ACC112 (cell line): ENCODE measurements at regions not wholly inside any gene's neighbourhood (a gene's known extent, or its start where the extent isn't known, plus 50 kb on each side); places are given as distances from the start of the nearest gene placed in this dataset.

Source experiments
- H2AFZ ChIP-seq: fragments of 200-600 bp; sonication (generic); one replicate; pipeline ENCODE4 v1.6.0; 2017; ENCODE audit warnings: antibody characterized with exemption, low read length; ENCODE audit not compliant: unreplicated experiment
- H3K27ac ChIP-seq: fragments of 200-600 bp; sonication (generic); 2 replicates; pipeline ENCODE4 v1.5.1; 2014; ENCODE audit warnings: low read depth, mild to moderate bottlenecking, antibody characterized with exemption, low read length, moderate library complexity
- H3K27me3 ChIP-seq: fragments of 200-600 bp; sonication (generic); 2 replicates; pipeline ENCODE4 v1.6.1; 2014; ENCODE audit warnings: mild to moderate bottlenecking, antibody characterized with exemption, low read length, moderate library complexity, mixed read lengths; ENCODE audit not compliant: insufficient read depth
- H3K36me3 ChIP-seq: fragments of 200-600 bp; sonication (generic); 2 replicates; pipeline ENCODE4 v1.6.1; 2016; ENCODE audit warnings: mild to moderate bottlenecking, antibody characterized with exemption, low read length, moderate library complexity, mixed read lengths; ENCODE audit not compliant: insufficient read depth
- H3K4me1 ChIP-seq: fragments of 200-600 bp; sonication (generic); one replicate; pipeline ENCODE4 v1.6.1; 2016; ENCODE audit warnings: low read length, mixed read lengths; ENCODE audit not compliant: insufficient read depth, unreplicated experiment, control insufficient read depth
- H3K4me3 ChIP-seq: fragments of 200-600 bp; sonication (generic); 2 replicates; pipeline ENCODE4 v1.5.1; 2014; ENCODE audit warnings: mild to moderate bottlenecking, low read depth, low read length
- H3K79me2 ChIP-seq: fragments of 200-600 bp; sonication (generic); one replicate; pipeline ENCODE4 v1.6.0; 2016; ENCODE audit warnings: low read length; ENCODE audit not compliant: control insufficient read depth, unreplicated experiment, insufficient read depth

GRCh38 chr4:20544645-20545044 lies 155.6 kb upstream of the PACRGL start:
- no peaks in the 10 kb centered on the region for H3K4me1 ChIP-seq
- H3K36me3 ChIP-seq, result no peaks in the 10 kb centered on the region
- H3K27me3 ChIP-seq, result no peaks in the 10 kb centered on the region
- no peak overlapping the region for H2AFZ ChIP-seq
- no peaks in the 10 kb centered on the region for H3K79me2 ChIP-seq
- H3K4me3 ChIP-seq, result no peak overlapping the region
- H3K27ac ChIP-seq, result no peak overlapping the region

- no peaks in the 10 kb centered on the region for H3K27me3 ChIP-seq
- no peaks in the 10 kb centered on the region for H3K4me1 ChIP-seq
- no peak overlapping the region for H3K27ac ChIP-seq
- H2AFZ ChIP-seq, result no peak overlapping the region
- H3K36me3 ChIP-seq, result no peaks in the 10 kb centered on the region
- H3K79me2 ChIP-seq, result no peaks in the 10 kb centered on the region
- no peak overlapping the region for H3K4me3 ChIP-seq
These were observed 148.3 kb upstream of the PACRGL start for GRCh38 chr4:20552004-20552403.

GRCh38 chr4:20554134-20554533 lies 146.1 kb upstream of the PACRGL start:
- no peaks in the 10 kb centered on the region for H3K79me2 ChIP-seq
- peaks cover 3% of the 10 kb centered on the region; the same call in 1 of the 2 replicates for H3K36me3 ChIP-seq
- H3K27ac ChIP-seq, result no peak overlapping the region
- H3K4me1 ChIP-seq, result no peaks in the 10 kb centered on the region
- no peak overlapping the region for H3K4me3 ChIP-seq
- H3K27me3 ChIP-seq, result no peaks in the 10 kb centered on the region
- no peak overlapping the region for H2AFZ ChIP-seq

GRCh38 chr4:20565075-20565721 lies 135.1 kb upstream of the PACRGL start:
- no peaks in the 10 kb centered on the region for H3K27me3 ChIP-seq
- no peaks in the 10 kb centered on the region for H3K4me1 ChIP-seq
- H3K4me3 ChIP-seq, result no peak overlapping the region
- H3K36me3 ChIP-seq, result 0 out of 2 replicates have a peak, but pooled peaks cover 8% of the 10 kb centered on the region
- H3K27ac ChIP-seq, result no peak overlapping the region
- no peak overlapping the region for H2AFZ ChIP-seq
- H3K79me2 ChIP-seq, result no peaks in the 10 kb centered on the region

- Histone ChIP-seq H3K79me2 (no peaks in the 10 kb centered on the region), H2AFZ (no peak overlapping the region), H3K36me3 (0 out of 2 replicates have a peak, but pooled peaks cover 8% of the 10 kb centered on the region), H3K4me1 (no peaks in the 10 kb centered on the region), H3K27me3 (no peaks in the 10 kb centered on the region), H3K27ac (no peak overlapping the region), H3K4me3 (no peak overlapping the region)
These were observed 129.1 kb upstream of the PACRGL start for GRCh38 chr4:20570981-20571715.

- no peaks in the 10 kb centered on the region for H3K4me1 ChIP-seq
- no peaks in the 10 kb centered on the region for H3K27me3 ChIP-seq
- H3K79me2 ChIP-seq, result no peaks in the 10 kb centered on the region
- H3K36me3 ChIP-seq, result 0 out of 2 replicates have a peak, but pooled peaks cover 8% of the 10 kb centered on the region
- H2AFZ ChIP-seq, result no peak overlapping the region
- no peak overlapping the region for H3K4me3 ChIP-seq
- H3K27ac ChIP-seq, result no peak overlapping the region
These were observed 127.3 kb upstream of the PACRGL start for GRCh38 chr4:20572976-20573375.

GRCh38 chr4:20574986-20575385 lies 125.3 kb upstream of the PACRGL start:
- Histone ChIP-seq H3K79me2 (no peaks in the 10 kb centered on the region), H3K27ac (no peak overlapping the region), H3K27me3 (no peaks in the 10 kb centered on the region), H3K4me3 (no peak overlapping the region), H3K4me1 (no peaks in the 10 kb centered on the region), H2AFZ (no peak overlapping the region), H3K36me3 (no peaks in the 10 kb centered on the region)

GRCh38 chr4:20575486-20575885 lies 124.8 kb upstream of the PACRGL start:
- Histone ChIP-seq H3K27ac (no peak overlapping the region), H3K4me1 (no peaks in the 10 kb centered on the region), H3K27me3 (no peaks in the 10 kb centered on the region), H3K36me3 (no peaks in the 10 kb centered on the region), H3K79me2 (no peaks in the 10 kb centered on the region), H2AFZ (no peak overlapping the region), H3K4me3 (no peak overlapping the region)

GRCh38 chr4:20576861-20577260 lies 123.4 kb upstream of the PACRGL start:
- H2AFZ ChIP-seq, result no peak overlapping the region
- no peaks in the 10 kb centered on the region for H3K4me1 ChIP-seq
- no peaks in the 10 kb centered on the region for H3K27me3 ChIP-seq
- H3K36me3 ChIP-seq, result no peaks in the 10 kb centered on the region
- no peak overlapping the region for H3K27ac ChIP-seq
- no peaks in the 10 kb centered on the region for H3K79me2 ChIP-seq
- H3K4me3 ChIP-seq, result no peak overlapping the region

- no peak overlapping the region for H3K4me3 ChIP-seq
- H3K27me3 ChIP-seq, result no peaks in the 10 kb centered on the region
- no peaks in the 10 kb centered on the region for H3K36me3 ChIP-seq
- H2AFZ ChIP-seq, result no peak overlapping the region
- H3K27ac ChIP-seq, result no peak overlapping the region
- H3K4me1 ChIP-seq, result no peaks in the 10 kb centered on the region
- no peaks in the 10 kb centered on the region for H3K79me2 ChIP-seq
These were observed 122.6 kb upstream of the PACRGL start for GRCh38 chr4:20577702-20578101.

- no peaks in the 10 kb centered on the region for H3K36me3 ChIP-seq
- no peaks in the 10 kb centered on the region for H3K79me2 ChIP-seq
- no peak overlapping the region for H2AFZ ChIP-seq
- H3K27ac ChIP-seq, result no peak overlapping the region
- H3K4me1 ChIP-seq, result no peaks in the 10 kb centered on the region
- H3K27me3 ChIP-seq, result no peaks in the 10 kb centered on the region
- H3K4me3 ChIP-seq, result no peak overlapping the region
These were observed 119.4 kb upstream of the PACRGL start for GRCh38 chr4:20580907-20581306.
